GM18909 (cell line): ENCODE measurements at regions not wholly inside any gene's neighbourhood (a gene's known extent, or its start where the extent isn't known, plus 50 kb on each side); places are given as distances from the start of the nearest gene placed in this dataset.

Experiments used
- ATAC-seq: cut with Tn5 transposase; IDR thresholded peaks from one replicate; pipeline ENCODE4 v1.9.1; 2021; ENCODE audit warnings: mild to moderate bottlenecking; ENCODE audit not compliant: unreplicated experiment, poor library complexity

DNA sequence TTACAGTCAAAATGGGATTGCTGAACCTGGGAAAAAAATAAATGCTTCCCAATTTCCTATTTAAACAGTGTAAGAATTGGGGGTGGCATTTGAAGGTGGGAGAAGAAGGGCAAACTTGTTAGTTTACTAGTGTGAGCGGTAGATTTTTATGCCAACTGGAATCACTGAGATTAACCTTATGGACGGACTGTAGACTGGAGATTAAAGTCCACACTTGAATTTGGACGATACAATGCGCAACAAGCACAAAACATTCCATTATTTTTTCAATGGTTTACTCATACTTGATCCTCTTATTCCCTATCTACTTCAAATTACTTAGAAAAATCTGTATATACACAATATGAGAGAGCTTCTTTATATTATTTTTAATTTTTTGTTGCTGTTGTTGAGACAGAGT is 269.6 kb upstream of the KLF14 start:
- no peak for ATAC-seq

DNA sequence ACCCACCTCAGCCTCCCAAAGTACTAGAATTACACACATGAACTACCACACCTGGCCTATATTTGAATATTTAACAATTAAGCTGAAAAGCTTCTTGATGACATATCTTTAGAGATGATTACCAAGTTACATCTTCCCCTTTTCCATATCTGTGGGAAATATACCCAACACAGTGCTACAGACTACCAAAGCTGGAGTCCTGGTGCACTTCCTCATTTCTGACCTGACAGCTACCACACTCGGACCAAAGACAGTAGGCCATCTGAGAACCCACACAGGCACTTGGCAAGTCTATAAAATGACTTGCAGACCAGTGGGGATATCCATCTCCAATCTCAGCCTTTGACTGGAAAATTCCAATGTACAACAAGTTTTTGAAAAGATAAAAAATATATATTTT is 270.4 kb upstream of the KLF14 start:
- ATAC-seq, result no peak

DNA sequence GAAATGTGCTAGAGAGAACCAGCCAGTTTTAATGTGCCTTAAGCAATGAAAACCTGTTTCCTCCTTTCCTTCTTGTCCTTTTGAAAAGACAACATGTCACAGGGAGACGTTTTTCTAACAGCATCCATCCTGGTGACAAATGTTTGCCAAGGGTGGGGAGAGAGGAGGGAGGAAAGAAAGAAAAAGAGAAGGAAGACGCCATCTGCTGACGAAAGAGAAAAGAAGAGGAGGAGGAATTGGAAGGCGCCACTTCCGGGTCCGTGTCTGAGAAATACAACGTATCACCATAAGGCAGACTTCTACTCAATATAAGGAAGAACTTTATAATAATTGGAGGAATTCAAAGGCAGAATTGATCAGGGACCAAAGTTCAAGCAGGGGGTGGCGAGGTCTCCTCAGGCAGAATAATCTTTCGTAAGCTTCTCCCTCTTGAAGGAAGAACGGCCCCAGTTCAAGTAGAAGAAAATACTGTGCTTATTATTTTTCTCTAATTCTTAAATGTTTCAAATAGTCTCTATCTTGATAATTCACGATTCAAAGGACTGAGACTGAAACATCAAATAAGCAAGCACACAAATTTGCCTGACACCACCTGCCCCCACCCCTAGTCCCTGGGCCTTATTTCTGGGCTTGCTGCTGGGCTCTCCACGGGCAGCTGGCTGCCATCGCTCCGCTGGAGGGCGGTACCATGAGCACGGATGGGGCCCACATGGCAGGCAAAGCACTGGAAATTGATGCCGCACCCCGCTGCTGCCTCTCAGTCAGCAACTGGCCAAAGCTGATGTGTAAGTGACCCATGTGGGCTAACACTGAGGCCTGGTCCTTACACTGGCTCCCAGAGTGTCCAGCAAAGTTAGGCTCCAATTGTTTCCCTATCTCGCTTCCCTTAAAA is 273.7 kb upstream of the KLF14 start:
- peak; percentile 45 for ATAC-seq

DNA sequence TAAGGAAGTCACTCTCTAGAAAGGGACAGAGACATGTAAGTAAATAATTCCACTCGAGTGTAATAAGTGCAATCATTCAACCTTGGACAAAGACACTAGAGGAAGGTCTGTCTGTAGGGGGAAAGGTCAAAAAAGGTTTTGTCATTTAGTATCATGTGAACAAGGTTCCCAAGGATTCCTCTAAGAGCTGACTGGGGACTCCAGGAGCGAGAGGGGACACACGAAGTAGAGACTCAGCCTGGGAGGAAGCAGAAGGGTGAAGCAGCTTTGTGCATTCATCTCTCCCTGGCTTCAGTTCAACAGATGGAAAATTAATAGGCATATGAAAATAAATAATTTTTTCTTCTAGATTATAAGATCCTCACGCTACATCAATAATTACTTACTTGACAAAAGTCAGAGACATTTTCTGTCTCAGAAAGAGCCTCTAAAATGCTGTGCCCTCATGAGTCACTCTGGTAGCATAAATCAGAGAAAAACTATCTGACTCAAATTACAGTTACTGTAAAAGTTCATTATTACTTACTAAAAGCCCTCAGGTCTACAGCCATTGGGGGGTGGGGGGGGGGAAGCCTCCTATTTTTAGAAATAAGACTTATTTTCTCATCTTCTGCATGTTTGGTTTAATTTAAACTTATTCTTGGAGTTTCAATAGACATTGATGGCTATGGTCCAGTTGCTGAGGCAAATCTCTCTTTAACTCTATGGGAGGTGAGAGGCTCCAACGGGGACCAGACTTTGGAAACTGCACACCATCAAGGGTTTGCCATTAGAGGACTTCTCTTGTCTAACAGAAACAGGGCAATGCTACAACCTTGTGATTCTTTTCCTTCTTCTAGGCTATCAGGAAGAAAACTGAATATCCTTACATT is 275.1 kb upstream of the KLF14 start:
- ATAC-seq, result no peak

DNA sequence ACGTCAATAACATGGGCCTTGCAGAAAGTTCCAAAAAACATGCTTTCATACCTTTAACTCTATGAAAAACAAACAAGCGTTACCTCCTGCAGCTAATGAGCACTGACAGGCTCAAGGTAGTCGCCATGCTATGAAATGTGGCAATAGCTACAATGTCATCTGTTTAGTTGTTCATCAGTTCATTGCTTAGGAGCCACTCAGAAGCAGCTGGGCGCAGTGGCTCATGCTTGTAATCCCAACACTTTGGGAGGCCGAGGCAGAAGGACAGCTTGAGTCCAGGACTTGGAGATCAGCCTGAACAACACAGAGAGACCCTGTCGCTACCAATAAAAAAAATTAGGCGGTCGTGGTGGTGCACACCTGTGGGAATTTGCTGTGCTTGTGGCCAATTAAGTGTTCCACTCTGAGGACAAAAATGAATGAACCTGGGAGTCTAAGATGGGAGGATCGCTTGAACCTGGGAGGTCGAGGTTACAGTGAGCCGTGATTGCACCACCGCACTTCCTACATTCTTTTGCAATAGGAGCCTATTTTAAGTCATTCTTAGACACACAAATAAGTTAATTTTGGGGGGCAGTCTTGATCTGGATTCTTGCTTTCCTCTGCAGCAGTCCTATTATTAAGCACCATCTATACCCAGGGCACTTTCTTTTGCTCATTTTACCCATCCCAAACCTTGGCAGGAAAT is 276.2 kb upstream of the KLF14 start:
- ATAC-seq, result no peak

DNA sequence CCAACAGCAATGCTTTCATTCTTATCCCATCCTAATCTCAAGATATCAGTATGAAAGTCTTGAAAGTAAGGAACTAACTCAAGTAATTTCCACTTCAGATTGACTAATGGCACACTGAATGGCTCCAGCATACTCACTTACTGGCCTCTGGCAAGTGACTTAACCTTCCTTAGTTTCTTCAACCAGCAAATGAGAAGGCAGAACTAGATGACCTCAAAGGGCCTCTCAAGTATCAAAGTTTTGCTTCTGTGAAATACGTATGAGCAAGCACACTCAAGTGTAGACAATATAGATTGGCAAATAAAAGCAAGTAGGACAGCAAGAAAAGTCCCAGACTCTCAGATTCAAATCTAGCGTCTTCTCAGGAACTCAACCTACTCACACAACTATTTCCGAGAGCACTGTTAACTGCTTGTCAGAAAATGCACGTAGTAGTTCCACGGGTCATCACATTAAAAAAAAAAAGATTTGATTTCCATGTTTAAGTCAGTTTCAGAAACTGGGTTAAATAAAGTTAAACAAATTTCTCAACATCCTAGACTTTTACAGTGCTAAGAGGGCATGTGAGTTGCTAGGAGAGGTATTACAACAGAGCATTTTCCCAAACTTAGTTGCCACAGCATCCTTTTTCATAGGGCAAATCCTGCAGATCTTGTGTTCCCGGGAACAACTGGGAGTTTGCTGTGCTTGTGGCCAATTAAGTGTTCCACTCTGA is 276.9 kb upstream of the KLF14 start:
- ATAC-seq, result no peak

DNA sequence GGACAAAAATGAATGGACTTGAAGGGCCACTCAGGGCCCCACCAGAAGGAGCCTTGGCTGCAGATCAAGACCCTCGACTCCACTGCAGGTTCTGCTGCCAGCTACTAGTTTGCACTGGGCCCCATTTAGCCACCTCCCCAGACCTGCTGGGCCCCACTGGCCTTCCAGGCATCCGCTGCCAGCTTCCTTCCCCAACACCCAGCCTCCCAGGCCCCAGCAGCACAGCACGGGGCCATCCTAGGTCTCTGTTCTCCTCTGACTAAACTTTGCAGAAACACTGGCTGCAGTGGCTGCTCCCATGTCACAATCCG is 277.4 kb upstream of the KLF14 start:
- no peak for ATAC-seq

DNA sequence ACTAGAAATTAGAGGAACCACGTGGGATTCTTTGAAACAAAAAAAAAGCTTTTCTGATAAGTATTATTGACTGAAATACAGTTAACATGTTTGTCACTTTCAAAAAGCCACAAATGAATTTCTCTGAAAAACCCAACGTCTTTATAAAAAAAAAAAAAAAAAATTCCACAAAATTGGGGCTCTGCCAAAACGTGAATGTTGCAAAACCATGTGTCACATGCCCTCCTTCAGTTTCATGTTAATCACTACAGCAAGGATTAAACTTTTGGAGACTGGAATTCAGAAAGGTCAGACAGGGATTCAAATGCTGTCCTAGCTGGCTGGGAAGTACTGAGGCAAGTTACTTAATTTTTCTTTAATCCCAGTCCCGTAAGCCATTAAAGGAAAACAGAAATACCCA is 278.0 kb upstream of the KLF14 start:
- ATAC-seq, result no peak

DNA sequence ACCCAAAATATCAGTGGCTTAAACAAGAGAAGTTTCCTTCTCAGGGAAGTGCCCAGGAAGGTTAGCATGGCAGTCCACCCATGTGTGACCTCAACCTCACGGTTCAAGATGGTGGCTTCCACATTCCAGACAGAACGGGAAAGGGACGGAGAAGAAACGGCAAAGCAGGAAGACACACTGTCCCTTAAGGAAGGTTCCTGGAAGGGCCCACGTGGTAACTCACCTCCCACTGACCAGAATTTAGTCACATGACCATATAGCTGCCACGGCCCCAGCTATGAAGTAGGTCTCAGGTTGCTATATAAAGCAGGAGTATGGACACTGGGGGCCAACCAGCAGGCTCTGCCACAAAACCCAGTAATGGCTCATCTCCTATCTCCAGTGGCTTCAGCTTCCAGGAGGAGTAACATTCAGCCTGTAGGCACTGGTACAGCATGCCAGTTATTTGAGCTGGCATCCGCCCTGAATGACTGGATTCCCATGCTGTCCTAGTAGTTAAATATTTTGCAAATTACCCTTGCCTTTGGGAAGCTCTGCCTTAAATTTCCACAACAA is 278.5 kb upstream of the KLF14 start:
- no peak for ATAC-seq

DNA sequence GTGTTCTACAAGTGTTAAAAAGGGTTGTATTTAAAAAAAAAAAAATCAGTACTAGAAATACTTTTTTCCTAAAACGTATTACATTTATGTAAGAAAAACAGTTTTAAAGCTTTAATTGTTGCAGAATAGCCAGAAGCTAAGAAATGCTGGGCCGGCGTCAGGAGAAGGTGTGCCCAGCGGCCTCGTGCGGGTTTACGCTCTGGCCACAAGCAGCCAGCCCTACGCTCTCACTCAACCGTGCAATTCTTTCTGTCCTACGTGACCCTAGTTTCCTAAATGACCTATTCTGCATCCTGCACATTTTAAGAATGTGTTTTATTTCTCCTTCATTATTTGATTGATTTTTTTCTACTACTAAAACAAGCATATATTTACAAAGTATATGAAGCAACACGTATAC is 279.7 kb upstream of the KLF14 start:
- ATAC-seq, result no peak

DNA sequence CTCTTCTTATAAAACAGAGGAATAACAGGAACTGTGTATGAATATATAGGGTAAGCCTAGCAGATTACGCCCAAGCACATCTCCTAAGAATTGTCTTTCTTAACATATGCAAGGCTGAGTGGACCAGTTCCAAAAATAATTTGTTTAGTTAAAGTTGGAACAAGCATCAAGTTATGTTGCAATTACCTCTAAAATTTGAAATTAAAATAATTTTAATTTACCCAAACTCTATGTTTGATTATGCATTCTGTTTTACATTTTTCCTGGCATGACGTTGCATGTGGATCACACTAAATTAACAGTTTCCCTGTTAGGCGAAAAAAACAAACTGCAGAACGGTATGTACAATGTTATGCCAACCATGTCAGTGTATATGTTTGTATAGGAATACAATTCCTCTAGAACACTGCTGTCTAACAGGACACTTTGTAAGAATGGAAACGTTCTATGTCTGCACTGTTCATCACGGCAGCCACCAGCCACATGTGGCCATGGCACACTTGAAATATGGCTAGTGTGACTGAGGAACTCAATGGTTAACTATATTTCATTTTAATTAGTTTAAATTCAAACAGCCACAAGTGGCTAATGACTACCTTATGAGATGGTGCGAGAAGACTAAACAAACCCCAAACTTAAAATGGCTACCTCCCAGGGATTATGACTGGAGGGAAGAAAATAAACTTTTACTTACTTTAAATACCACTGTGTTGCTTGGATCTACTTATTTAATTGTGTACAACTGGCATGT is 281.1 kb upstream of the KLF14 start:
- no peak for ATAC-seq

DNA sequence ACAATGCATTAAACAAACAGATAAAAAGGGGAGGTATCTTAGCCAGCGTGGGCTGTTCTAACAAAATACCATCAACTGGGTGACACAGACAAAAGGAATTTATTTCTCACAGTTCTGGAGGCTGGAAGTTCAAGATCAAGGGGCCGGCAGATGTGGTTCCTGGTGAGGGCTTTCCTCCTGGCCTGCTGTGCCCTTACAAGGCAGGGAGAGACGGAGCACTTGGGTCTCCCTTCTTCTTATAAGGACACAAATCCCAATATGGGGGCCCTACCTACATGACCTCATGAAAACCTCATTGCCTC is 281.6 kb upstream of the KLF14 start:
- ATAC-seq, result no peak

DNA sequence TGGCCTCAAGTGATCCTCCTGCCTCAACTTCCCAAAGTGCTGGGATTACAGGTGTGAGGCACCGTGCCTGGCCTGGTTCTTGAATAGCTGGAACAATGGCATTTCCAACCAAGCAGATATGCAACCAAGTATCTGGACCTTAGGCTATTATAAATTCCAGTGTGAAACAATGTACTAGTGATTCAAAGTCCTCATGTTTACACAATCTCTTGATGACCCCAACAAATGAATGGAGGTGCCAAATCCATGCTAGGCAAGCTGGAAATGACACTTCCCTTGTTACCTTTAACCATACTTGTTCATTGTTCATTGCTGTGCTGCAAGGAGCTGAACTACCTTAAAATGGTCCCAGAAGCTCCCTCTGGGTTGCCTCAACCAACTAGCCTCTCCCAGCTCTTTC is 282.2 kb upstream of the KLF14 start:
- ATAC-seq, result no peak

DNA sequence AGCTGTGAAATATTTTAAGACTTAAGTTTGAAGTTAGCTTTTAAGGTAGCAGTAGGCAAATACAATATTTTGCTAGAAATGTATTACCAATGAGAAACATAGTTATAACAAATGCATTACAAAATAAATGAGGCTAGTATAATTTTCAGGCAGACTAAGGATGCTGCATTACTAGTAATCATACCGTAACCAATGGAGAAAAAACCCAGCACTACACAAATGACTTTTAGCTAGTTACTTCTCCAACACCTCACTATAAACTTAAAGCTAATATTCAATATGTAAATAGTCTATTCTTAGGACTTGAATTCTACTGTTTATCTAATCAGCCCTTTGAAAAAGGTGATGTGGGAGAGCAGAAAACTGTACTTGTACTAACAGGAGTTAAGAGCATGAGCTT is 285.3 kb upstream of the KLF14 start:
- ATAC-seq, result no peak

DNA sequence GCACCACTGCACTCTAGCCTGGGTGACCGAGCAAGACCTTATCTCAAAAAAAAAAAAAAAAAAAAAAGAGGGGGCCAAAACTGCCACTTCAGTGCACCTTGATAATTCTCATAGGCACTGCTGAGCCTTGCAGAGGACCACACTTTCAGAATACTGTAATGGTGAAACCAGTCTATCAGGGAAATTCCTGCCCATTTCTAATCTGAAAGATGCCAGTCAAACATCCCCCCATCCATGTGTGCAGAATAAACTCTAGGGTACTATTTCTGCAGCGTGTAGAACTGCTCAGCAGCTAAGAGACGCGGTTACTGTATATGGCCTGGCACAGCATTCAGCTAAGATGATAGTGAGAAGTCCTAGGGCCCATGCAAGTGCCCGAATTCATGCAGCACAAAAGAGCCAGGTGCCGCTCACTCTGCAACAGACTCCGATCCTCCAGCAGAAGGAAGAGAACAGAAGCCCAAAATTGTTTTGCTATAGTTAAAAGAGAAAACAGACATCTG is 286.8 kb upstream of the KLF14 start:
- ATAC-seq, result peak; percentile 66

DNA sequence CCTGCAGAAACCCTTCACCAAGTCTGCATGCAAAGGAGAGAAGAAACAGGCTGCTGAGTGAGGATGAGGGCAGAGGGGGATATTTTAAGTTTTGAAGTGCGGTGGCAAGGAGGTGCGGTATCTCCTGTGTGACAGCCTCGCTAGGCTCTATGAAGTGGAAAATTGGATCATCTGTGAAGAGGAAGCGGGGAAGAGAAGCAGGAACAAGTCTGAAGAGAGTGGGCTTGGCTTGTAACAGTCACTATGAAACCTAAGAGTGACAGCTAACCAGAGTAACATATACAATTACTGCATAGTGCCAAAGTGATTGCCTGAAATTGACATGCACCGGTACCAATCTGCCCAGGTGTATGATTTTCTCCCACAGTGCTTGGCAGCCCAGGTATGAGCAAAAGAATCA is 287.5 kb upstream of the KLF14 start:
- peak; percentile 53 for ATAC-seq

DNA sequence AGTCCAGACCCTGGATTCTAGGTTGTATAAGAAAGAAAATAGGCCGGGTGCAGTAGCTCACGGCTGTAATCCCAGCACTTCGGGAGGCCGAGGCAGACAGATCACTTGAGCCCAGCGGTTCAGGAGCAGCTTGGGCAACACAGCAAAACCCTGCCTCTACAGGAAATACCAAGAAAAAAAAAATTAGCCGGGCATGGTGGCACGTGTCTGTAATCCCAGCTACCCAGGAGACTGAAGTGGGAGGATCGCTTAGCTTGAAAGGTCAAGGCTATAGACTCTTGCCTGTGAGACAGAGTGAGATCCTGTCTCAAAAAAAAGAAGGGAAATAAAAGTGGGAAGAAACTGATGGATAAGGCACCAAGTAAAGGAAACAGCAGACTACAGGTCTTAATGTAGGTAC is 287.9 kb upstream of the KLF14 start:
- no peak for ATAC-seq

DNA sequence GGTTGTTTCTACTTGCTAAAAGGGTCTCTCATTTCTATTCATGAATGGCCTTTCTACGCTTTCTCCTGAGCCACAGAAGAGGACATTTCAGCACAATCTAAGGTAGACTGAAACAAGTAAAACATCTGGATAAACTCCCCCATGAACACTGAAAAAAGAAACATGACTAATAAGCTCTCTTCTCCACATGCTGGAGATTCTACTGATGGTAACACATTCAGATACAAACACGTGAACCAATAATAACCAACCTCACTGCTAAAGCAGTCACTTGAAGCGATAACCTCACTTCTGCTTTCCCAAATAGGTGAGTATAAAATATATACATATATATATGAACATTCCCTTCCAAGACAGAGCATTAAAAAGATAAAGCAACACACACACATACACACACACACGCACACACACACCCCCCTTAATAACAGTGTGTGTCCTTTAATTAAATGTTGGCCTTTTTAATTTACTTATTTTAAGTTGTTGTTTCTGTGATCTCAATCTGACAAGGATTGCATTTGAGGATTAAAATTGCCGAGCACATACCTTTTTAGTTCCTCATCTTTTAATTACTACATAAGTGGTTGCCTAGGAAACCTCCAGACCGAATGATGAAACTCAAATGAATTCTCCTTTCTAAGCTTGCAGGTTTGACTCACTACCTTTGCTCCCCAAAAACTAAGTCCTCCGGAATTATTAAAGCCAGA is 292.4 kb upstream of the KLF14 start:
- no peak for ATAC-seq

DNA sequence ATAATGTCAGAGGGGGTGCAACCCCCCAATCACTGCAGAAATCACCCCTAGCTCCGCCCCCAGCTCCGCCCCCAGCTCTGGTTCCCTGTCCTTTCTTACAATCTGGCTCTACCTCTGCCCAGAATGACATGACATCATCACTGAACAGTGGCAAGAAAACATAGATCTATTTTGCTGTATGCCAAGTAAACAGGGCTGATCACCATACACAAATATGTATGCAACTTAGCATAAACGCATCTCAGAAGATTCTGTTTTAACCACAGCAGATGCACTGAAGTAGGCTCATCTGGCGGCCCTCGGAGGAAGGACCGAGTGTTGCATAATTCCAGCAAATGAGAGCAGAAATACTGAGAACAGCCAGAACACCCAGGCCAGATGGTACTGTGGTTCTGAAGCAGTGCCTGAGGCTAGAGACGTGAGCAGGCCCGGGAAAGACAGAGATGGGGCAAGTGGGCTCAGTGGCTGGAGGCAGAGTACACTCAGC is 293.3 kb upstream of the KLF14 start:
- no peak for ATAC-seq
